ENCODE measurements at regions not wholly inside any gene's neighbourhood (a gene's known extent, or its start where the extent isn't known, plus 50 kb on each side); places are given as distances from the start of the nearest gene placed in this dataset.

GRCh38 chr16:54699656-54700055, 231.0 kb upstream of the IRX5 start:
- no peak for TF ChIP-seq CTCF (IDR thresholded peaks at IDR 0.05; ENCODE audit: low read depth, low read length)
- DNase-seq (ENCODE audit: extremely low read depth, low read depth), result no peak

- no peak for TF ChIP-seq CTCF (IDR thresholded peaks at IDR 0.05; ENCODE audit: low read depth, low read length)
These were observed 233.0 kb upstream of the IRX5 start for GRCh38 chr16:54697677-54698076.

DNA sequence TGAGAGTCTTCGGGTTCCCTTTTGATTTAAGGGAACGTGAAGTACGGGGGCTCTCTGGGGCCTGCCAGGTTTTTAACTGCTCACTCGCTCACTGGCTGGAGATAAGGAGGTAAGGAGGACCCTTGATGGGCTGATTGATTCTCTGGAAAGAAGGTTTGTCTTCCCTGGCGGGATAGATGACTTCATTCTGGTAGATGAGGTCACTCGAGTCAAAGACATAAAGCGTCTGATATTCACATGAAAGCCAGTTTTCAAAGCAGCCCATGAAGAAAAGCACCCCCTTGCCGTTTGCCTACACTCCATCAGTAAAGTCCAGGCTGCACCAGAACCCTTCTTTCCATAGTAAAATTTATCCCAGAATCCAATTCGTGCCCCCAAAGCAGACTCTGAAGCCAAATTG, 233.7 kb upstream of the IRX5 start:
- DNase-seq (ENCODE audit: extremely low read depth, low read depth), result no peak
- no peak for TF ChIP-seq CTCF (IDR thresholded peaks at IDR 0.05; ENCODE audit: low read depth, low read length)

More at GRCh38 chr16:54697677-54698076, 233.0 kb upstream of the IRX5 start:
- DNase-seq (ENCODE audit: extremely low read depth, low read depth), result no peak

DNA sequence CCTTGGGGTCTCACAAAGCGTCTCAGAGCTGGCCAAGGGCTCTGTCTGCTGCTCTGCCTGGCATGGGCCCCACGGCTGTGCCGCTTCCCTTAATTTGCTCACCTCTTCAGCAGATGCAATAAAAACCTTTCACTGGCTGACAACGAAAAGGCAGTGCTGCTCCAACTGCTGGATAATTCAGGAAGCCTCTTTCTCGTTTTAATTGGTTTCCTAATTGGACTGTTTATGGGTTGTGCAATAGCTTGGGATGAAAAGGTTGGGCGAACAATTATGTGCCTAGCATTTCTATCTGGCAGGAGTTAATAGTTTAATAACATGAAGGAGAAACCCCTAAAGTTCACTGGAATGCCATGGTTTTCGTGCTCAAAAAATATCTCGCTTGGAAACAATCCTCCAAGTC, 234.1 kb upstream of the IRX5 start:
- DNase-seq (ENCODE audit: extremely low read depth, low read depth), result no peak
- TF ChIP-seq CTCF (IDR thresholded peaks at IDR 0.05; ENCODE audit: low read depth, low read length), result no peak

GRCh38 chr16:54694651-54695050, 236.0 kb upstream of the IRX5 start:
- no peak for DNase-seq (ENCODE audit: extremely low read depth, low read depth)

GRCh38 chr16:54693864-54694263, 236.8 kb upstream of the IRX5 start:
- TF ChIP-seq CTCF (IDR thresholded peaks at IDR 0.05; ENCODE audit: low read depth, low read length), result no peak
- no peak for DNase-seq (ENCODE audit: extremely low read depth, low read depth)

More at GRCh38 chr16:54694651-54695050, 236.0 kb upstream of the IRX5 start:
- no peak for TF ChIP-seq CTCF (IDR thresholded peaks at IDR 0.05; ENCODE audit: low read depth, low read length)

DNA sequence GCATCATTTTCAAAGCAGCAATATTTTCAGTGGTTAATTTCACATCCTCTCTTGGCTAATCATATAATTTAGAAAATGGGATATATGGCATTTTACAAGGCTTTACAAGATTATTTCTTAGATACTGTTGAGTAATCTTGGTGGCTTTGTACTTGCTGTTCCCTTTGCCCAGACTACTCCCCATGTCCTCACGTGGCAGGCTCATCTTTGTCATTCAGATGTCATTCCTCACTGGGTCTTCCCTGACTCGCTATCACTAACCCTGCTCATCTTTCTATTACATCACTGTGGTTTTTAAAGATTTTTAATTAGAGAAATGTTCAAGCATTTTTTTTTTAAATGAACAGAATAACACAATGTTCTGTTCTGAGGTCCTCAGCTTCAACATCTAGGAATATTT, 240.0 kb upstream of the IRX5 start:
- no peak for DNase-seq (ENCODE audit: extremely low read depth, low read depth)
- TF ChIP-seq CTCF (IDR thresholded peaks at IDR 0.05; ENCODE audit: low read depth, low read length), result no peak
